OCI-LY3 (cell line): ENCODE measurements at regions not wholly inside any gene's neighbourhood (a gene's known extent, or its start where the extent isn't known, plus 50 kb on each side); places are given as distances from the start of the nearest gene placed in this dataset.

Experiments
- EZH2phosphoT487 ChIP-seq: fragments of 200-600 bp; shearing (Covaris generic); IDR thresholded peaks from 2 replicates; pipeline ENCODE4 v1.6.1; 2018; ENCODE audit warnings: antibody characterized with exemption, mixed run types, low read depth
- TF ChIP-seq, protein P1 (sequence below): fragments of 200-600, 300-600 bp; sonication (generic); IDR thresholded peaks from 2 replicates; pipeline ENCODE4 v1.5.1; 2014; ENCODE audit warnings: antibody characterized with exemption, low read length, low read depth

DNA sequence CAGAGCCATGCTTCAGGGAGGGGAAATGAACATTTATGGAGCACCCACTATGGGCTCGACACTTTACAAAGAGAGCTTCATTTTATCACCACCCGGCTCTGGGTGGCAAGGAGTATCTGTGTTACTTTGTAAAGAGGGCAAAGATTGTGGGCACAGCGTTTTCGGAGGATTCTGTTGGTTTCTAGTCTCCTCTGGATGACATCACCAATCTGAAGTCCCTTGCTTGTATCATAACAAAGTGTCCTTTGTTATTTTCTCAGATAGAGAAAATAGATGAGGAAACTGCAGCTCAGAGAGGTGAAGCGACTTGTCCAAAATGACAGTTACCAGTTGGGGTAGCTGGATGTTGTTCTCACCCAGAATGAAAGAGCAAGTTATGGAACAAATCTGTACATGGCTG lies 162.8 kb downstream of the GLI2 start:
- TF ChIP-seq, protein P1, sequence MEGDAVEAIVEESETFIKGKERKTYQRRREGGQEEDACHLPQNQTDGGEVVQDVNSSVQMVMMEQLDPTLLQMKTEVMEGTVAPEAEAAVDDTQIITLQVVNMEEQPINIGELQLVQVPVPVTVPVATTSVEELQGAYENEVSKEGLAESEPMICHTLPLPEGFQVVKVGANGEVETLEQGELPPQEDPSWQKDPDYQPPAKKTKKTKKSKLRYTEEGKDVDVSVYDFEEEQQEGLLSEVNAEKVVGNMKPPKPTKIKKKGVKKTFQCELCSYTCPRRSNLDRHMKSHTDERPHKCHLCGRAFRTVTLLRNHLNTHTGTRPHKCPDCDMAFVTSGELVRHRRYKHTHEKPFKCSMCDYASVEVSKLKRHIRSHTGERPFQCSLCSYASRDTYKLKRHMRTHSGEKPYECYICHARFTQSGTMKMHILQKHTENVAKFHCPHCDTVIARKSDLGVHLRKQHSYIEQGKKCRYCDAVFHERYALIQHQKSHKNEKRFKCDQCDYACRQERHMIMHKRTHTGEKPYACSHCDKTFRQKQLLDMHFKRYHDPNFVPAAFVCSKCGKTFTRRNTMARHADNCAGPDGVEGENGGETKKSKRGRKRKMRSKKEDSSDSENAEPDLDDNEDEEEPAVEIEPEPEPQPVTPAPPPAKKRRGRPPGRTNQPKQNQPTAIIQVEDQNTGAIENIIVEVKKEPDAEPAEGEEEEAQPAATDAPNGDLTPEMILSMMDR: no peak
- TF ChIP-seq EZH2phosphoT487: no peak
